ENCODE measurements at regions not wholly inside any gene's neighbourhood (a gene's known extent, or its start where the extent isn't known, plus 50 kb on each side); places are given as distances from the start of the nearest gene placed in this dataset.

- TF ChIP-seq EZH2 (IDR thresholded peaks at IDR 0.05; ENCODE audit: borderline replicate concordance, low read length) (no peak), CTCF (IDR thresholded peaks at IDR 0.05; ENCODE audit: low read length) (no peak)
Measured at GRCh38 chr5:57608542-57608941, 125.9 kb upstream of the ACTBL2 start.
